Ovary (tissue), 3 donors: ENCODE measurements at regions not wholly inside any gene's neighbourhood (a gene's known extent, or its start where the extent isn't known, plus 50 kb on each side); places are given as distances from the start of the nearest gene placed in this dataset.

Experiments used
- EP300 ChIP-seq: sonication (generic); formaldehyde crosslinking; IDR thresholded peaks from one replicate; pipeline ENCODE4 v1.6.1; 2017; ENCODE audit warnings: antibody characterized with exemption
- TF ChIP-seq, protein P1 (sequence below), 3 donors: fragments of 450-650 bp in 2 of 3; fragments of 200-600 bp in 1 of 3; IDR thresholded peaks; one replicate each; pipeline versions ENCODE4 v1.5.1 to v1.8.0; 2016 to 2022; ENCODE audit warnings: antibody characterized with exemption in 3 of 3, mild to moderate bottlenecking in 1 of 3
- donor health status: DM: no; HTN: no; CAD: no.

- TF ChIP-seq, protein P1, sequence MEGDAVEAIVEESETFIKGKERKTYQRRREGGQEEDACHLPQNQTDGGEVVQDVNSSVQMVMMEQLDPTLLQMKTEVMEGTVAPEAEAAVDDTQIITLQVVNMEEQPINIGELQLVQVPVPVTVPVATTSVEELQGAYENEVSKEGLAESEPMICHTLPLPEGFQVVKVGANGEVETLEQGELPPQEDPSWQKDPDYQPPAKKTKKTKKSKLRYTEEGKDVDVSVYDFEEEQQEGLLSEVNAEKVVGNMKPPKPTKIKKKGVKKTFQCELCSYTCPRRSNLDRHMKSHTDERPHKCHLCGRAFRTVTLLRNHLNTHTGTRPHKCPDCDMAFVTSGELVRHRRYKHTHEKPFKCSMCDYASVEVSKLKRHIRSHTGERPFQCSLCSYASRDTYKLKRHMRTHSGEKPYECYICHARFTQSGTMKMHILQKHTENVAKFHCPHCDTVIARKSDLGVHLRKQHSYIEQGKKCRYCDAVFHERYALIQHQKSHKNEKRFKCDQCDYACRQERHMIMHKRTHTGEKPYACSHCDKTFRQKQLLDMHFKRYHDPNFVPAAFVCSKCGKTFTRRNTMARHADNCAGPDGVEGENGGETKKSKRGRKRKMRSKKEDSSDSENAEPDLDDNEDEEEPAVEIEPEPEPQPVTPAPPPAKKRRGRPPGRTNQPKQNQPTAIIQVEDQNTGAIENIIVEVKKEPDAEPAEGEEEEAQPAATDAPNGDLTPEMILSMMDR (IDR thresholded peaks at IDR 0.05): no peak
- TF ChIP-seq EP300: no peak
Measured at GRCh38 chr14:43476822-43477221, 1030.3 kb downstream of the FSCB start.
